Uterus (tissue), 3 donors: ENCODE measurements at regions not wholly inside any gene's neighbourhood (a gene's known extent, or its start where the extent isn't known, plus 50 kb on each side); places are given as distances from the start of the nearest gene placed in this dataset.

Source experiments
- DNase-seq, 2 donors: peaks; one replicate each; pipeline ENCODE4 v3.0.0-alpha.2; 2019 to 2020
- H3K27ac ChIP-seq, 2 donors: fragments of 200-600 bp; sonication (generic); 1 replicate in 1 of 2; 2 replicates in 1 of 2; pipeline ENCODE4 v1.5.1; 2016 to 2018
- H3K27me3 ChIP-seq, 2 donors: fragments of 200-600 bp; sonication (generic); one replicate each; pipeline ENCODE4 v1.5.1; 2018 to 2019; ENCODE audit warnings: control low read depth in 1 of 2
- H3K36me3 ChIP-seq, 2 donors: fragments of 200-600 bp; sonication (generic); one replicate each; pipeline ENCODE4 v1.5.1; 2019; ENCODE audit warnings: control low read depth in 1 of 2
- H3K4me1 ChIP-seq, 2 donors: fragments of 200-600 bp; sonication (generic); one replicate each; pipeline ENCODE4 v1.5.1; 2018 to 2019; ENCODE audit warnings: control low read depth in 1 of 2
- H3K4me3 ChIP-seq, 2 donors: fragments of 200-600 bp; sonication (generic); 1 replicate in 1 of 2; 2 replicates in 1 of 2; pipeline ENCODE4 v1.5.1; 2018 to 2019; ENCODE audit warnings: mild to moderate bottlenecking in 1 of 2
- H3K9me3 ChIP-seq, 2 donors: fragments of 200-600 bp; sonication (generic); one replicate each; pipeline ENCODE4 v1.5.1; 2019; ENCODE audit warnings: control low read depth in 1 of 2
- POLR2A ChIP-seq, 2 donors: fragments of 450-650 bp; IDR thresholded peaks; one replicate each; pipeline ENCODE4 v1.6.1; 2016; ENCODE audit warnings: antibody characterized with exemption in 2 of 2, mild to moderate bottlenecking in 1 of 2, moderate library complexity in 1 of 2
- intact Hi-C: fragments of 100-400 bp; cut with DNase I; formaldehyde crosslinking; loops from one replicate; pipeline ENCODE4 v1.15.1; 2023; ENCODE audit warnings: low total_unique reads
- TF ChIP-seq, protein P1 (sequence below), 4 experiments: fragments of 200-600 bp in 2 of 4; fragments of 450-650 bp in 2 of 4; sonication (generic) in 2 of 4; IDR thresholded peaks; one replicate each; pipeline ENCODE4 v1.5.1; 2016 to 2019; ENCODE audit warnings: antibody characterized with exemption in 4 of 4, mild to moderate bottlenecking in 2 of 4, moderate library complexity in 1 of 4
- donor health status: DM: yes; HTN: yes; CAD: no.

DNA sequence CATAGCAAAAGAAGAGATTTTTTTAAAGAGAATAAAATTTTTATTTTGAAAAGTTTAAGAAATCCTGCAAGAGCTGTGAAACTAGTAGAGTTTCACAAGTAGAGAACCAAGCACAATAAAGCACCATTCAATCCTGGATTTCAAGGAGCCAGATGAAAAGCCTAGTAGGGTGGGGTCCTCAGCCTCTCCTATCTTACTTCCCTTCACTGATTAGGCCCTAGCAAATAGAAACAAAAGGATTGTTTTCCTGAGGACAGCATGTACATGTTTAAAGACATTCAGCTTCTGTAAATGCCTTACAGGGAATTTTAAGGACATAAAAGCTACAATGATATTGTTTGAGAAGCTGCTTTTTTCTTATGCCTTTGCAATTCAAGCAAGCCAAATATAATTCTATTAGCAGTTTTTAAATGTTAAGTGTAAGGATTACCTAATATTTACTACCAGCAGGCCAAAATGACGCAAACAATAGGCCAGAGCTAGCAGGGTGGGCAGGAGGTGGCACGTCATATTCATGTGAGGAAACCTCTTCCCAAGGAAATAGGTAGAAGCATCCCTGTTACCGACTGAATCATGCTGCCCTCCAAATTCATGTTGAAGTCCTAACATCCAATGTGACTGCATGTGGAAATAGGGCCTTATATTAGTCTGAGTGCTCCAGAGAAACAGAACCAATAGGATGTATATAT is 337.6 kb downstream of the MLLT3 start:
- Histone ChIP-seq H3K36me3 (no peaks in the 10 kb centered on the region), H3K4me3 (no peak overlapping the region), H3K27me3 (no peaks in the 10 kb centered on the region), H3K27ac (peak overlapping the region in 1 of 2 donors; percentile 19), H3K4me1 (no peaks in the 10 kb centered on the region), H3K9me3 (no peaks in the 10 kb centered on the region)
- intact Hi-C loops: no loop called here
- TF ChIP-seq, protein P1, sequence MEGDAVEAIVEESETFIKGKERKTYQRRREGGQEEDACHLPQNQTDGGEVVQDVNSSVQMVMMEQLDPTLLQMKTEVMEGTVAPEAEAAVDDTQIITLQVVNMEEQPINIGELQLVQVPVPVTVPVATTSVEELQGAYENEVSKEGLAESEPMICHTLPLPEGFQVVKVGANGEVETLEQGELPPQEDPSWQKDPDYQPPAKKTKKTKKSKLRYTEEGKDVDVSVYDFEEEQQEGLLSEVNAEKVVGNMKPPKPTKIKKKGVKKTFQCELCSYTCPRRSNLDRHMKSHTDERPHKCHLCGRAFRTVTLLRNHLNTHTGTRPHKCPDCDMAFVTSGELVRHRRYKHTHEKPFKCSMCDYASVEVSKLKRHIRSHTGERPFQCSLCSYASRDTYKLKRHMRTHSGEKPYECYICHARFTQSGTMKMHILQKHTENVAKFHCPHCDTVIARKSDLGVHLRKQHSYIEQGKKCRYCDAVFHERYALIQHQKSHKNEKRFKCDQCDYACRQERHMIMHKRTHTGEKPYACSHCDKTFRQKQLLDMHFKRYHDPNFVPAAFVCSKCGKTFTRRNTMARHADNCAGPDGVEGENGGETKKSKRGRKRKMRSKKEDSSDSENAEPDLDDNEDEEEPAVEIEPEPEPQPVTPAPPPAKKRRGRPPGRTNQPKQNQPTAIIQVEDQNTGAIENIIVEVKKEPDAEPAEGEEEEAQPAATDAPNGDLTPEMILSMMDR (IDR thresholded peaks at IDR 0.05): no peak
- TF ChIP-seq POLR2A (IDR thresholded peaks at IDR 0.05): no peak
- no peak for DNase-seq

DNA sequence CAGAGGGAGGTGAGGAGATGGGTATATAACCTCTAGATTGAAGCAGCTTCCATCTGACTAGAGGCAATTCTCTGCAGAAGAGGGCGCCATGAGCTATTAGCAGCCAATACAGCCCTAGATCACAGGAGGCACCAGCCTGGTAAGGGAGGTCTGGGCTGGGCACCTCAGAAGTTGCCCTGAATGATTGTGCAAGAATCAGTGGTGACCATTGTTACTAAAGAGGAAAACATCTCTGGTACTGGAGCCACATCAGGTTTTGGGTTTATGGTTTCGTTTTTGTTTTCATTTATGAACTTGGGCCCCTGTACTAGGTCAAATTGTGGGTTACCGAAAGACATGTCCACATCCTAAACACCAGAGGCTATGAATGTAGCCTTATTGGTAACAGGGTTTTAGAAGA is 342.0 kb downstream of the MLLT3 start:
- H3K4me1 ChIP-seq: no peaks in the 10 kb centered on the region
- no peak overlapping the region for H3K4me3 ChIP-seq
- no peak overlapping the region for H3K27ac ChIP-seq
- TF ChIP-seq POLR2A (IDR thresholded peaks at IDR 0.05): no peak
- TF ChIP-seq, protein P1 (IDR thresholded peaks at IDR 0.05): no peak
- no peaks in the 10 kb centered on the region for H3K36me3 ChIP-seq
- intact Hi-C loops: no loop called here
- no peaks in the 10 kb centered on the region for H3K9me3 ChIP-seq
- H3K27me3 ChIP-seq: no peaks in the 10 kb centered on the region
- no peak for DNase-seq

DNA sequence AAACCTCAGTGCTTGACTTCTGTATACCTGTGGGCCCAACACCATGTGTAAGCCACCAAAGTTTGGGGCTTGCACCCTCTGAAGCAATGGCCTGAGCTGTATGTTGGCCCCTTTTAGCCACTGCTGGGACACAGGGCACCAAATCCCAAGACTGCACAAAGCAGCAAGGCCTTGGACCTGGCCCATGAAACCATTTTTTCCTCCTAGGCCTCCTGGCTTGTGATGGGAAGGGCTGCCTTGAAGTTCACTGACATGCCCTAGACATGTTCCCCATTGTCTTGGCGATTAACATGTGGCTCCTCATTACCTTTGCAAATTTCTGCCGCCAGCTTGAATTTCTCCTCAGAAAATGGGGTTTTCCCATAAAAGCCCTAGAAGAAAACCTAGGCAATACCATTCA is 345.5 kb downstream of the MLLT3 start:
- intact Hi-C loops: no loop called here

DNA sequence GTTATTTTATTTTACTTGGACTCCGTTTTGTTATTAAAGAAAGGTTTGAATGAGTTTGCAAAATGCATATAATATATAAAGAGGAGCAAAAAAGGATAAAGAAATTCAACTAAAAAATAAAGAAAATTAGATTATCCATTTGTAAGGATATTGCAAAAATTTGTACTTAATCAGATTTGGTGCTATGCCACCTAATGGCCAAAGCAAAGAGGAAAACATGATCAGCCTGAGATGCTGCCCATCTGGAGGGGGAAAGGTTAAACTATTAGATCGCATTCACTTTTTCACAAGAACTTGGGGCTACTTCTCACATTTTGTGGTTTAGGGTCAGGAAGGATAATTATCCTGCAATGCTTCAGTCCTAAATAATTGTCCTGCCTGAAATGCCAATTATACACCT is 350.6 kb downstream of the MLLT3 start:
- intact Hi-C loops: no loop called here
- H3K27me3 ChIP-seq: no peaks in the 10 kb centered on the region
- no peak overlapping the region for H3K27ac ChIP-seq
- no peaks in the 10 kb centered on the region for H3K36me3 ChIP-seq
- no peaks in the 10 kb centered on the region for H3K9me3 ChIP-seq
- H3K4me3 ChIP-seq: no peak overlapping the region
- no peaks in the 10 kb centered on the region for H3K4me1 ChIP-seq
- DNase-seq: no peak
- TF ChIP-seq POLR2A (IDR thresholded peaks at IDR 0.05): no peak
- TF ChIP-seq, protein P1 (IDR thresholded peaks at IDR 0.05): no peak

More for the DNA sequence above, 345.5 kb downstream of the MLLT3 start:
- no peaks in the 10 kb centered on the region for H3K4me1 ChIP-seq
- no peaks in the 10 kb centered on the region for H3K27me3 ChIP-seq
- H3K36me3 ChIP-seq: no peaks in the 10 kb centered on the region
- H3K9me3 ChIP-seq: no peaks in the 10 kb centered on the region
- no peak for DNase-seq
- no peak overlapping the region for H3K27ac ChIP-seq
- TF ChIP-seq, protein P1 (IDR thresholded peaks at IDR 0.05): no peak
- TF ChIP-seq POLR2A (IDR thresholded peaks at IDR 0.05): no peak
- H3K4me3 ChIP-seq: no peak overlapping the region

DNA sequence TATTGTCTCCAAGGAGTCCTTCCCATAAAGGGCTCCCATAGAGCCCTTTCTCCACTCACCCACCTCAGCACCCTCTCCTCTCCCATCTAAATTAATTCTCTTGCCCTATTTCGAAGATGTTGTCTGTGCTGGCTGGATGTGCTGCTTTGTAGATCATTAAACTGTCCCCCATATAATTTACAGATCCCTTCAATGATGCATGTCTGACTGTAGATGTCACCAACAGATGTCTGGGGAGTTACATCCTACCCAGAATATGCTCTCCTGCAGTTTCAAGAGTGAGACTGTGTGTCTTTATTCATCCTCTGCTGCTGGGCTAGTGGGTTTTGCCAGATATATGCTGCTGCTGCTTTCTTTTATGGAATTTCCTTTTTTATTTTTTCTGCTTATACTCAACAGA is 351.2 kb downstream of the MLLT3 start:
- DNase-seq: no peak
- H3K9me3 ChIP-seq: no peaks in the 10 kb centered on the region
- intact Hi-C loops: no loop called here
- no peak overlapping the region for H3K4me3 ChIP-seq
- no peaks in the 10 kb centered on the region for H3K36me3 ChIP-seq
- TF ChIP-seq, protein P1 (IDR thresholded peaks at IDR 0.05): no peak
- no peak for TF ChIP-seq POLR2A (IDR thresholded peaks at IDR 0.05)
- no peaks in the 10 kb centered on the region for H3K27me3 ChIP-seq
- H3K27ac ChIP-seq: peak overlapping the region in 1 of 2 donors; percentile 25
- H3K4me1 ChIP-seq: no peaks in the 10 kb centered on the region
